Smooth muscle cell (in vitro differentiated cells): ENCODE measurements at regions not wholly inside any gene's neighbourhood (a gene's known extent, or its start where the extent isn't known, plus 50 kb on each side); places are given as distances from the start of the nearest gene placed in this dataset.

Experiments used
- DNase-seq: peaks from one replicate; lab custom pipeline; 2025; ENCODE audit not compliant: unreplicated experiment; lab: John Stamatoyannopoulos, UW
- H2AFZ ChIP-seq: fragments of 200-600 bp; sonication (generic); 2 replicates; pipeline ENCODE4 v1.6.0; 2016; ENCODE audit warnings: antibody characterized with exemption, low read depth, mild to moderate bottlenecking
- H3F3A ChIP-seq: fragments of 200-600 bp; sonication (generic); 2 replicates; pipeline ENCODE4 v1.6.0; 2017; ENCODE audit warnings: antibody characterized with exemption, low read depth
- H3K27ac ChIP-seq: fragments of 200-600 bp; sonication (generic); 2 replicates; pipeline ENCODE4 v1.5.1; 2016; ENCODE audit warnings: low read depth, mild to moderate bottlenecking
- H3K27me3 ChIP-seq: fragments of 200-600 bp; sonication (generic); 2 replicates; pipeline ENCODE4 v1.6.1; 2016; ENCODE audit warnings: low read depth, mild to moderate bottlenecking
- H3K36me3 ChIP-seq: fragments of 200-600 bp; sonication (generic); 2 replicates; pipeline ENCODE4 v1.5.1; 2016; ENCODE audit warnings: low read depth
- H3K4me1 ChIP-seq: fragments of 200-600 bp; sonication (generic); 2 replicates; pipeline ENCODE4 v1.5.1; 2016; ENCODE audit warnings: low read depth
- H3K4me2 ChIP-seq: fragments of 200-600 bp; sonication (generic); 2 replicates; pipeline ENCODE4 v1.6.0; 2016; ENCODE audit warnings: mild to moderate bottlenecking
- H3K4me3 ChIP-seq: fragments of 200-600 bp; sonication (generic); 2 replicates; pipeline ENCODE4 v1.5.1; 2016; ENCODE audit warnings: mild to moderate bottlenecking
- H3K79me2 ChIP-seq: fragments of 200-600 bp; sonication (generic); 2 replicates; pipeline ENCODE4 v1.6.0; 2016; ENCODE audit warnings: low read depth, mild to moderate bottlenecking
- H3K9ac ChIP-seq: fragments of 200-600 bp; sonication (generic); 2 replicates; pipeline ENCODE4 v1.6.0; 2016; ENCODE audit warnings: low read depth
- H3K9me3 ChIP-seq: fragments of 200-600 bp; sonication (generic); replicated peaks from 2 replicates; pipeline ENCODE4 v1.5.1; 2016; ENCODE audit warnings: low read depth
- H4K20me1 ChIP-seq: fragments of 200-600 bp; sonication (generic); 2 replicates; pipeline ENCODE4 v1.6.0; 2016; ENCODE audit warnings: low read depth
- WGBS: methylation state at CpG from one replicate; pipeline ENCODE4 v1.1.7; 2016; ENCODE audit warnings: low lambda C conversion rate; 5-methylcytosine and 5-hydroxymethylcytosine counted together
- TF ChIP-seq, protein P1 (sequence below): fragments of 200-600 bp; sonication (generic); IDR thresholded peaks from 2 replicates; pipeline ENCODE4 v1.5.1; 2017; ENCODE audit warnings: borderline replicate concordance, mild to moderate bottlenecking, antibody characterized with exemption; ENCODE audit not compliant: insufficient read depth, poor library complexity, severe bottlenecking

DNA sequence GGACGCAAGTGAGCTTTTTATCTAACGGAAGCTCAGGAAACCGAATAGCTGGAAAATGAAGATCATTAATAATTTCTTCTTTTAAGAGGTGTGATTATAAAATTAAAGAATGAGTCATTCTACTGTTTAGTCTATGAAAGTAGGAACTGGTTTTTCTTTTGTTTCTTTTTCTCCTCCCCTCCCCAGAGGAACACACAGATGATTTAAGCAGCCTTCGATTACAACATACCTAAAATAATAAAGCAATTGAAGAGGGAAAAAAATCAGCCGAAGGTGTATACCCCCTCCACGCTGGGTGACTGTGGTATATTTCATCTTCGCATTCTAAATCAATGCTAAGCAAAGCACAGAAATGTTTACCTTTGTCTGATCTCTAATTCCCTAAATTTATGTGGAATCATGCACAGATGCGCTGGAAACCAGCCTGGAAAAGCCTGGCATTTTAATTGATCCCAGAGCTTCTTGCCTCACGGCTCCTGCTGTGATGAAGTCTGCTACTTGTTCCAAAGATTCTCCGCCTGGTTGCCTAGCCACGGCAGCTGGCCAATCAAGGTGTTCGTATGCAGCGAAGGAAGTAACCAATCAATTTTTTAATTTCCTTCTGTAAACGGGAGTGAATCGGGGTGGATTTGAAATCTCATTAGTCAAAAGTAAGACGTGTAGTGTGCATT, 133.9 kb downstream of the FANCF start:
- H3K9me3 ChIP-seq = no peaks in the 10 kb centered on the region
- H3K27me3 ChIP-seq = no peaks in the 10 kb centered on the region
- no peaks in the 10 kb centered on the region for H3F3A ChIP-seq
- 77% methylated on average over 16 of the region's 16 CpGs for WGBS
- no peaks in the 10 kb centered on the region for H4K20me1 ChIP-seq
- H3K4me3 ChIP-seq = no peak overlapping the region
- H3K27ac ChIP-seq = no peak overlapping the region
- no peak overlapping the region for H3K4me2 ChIP-seq
- no peak for DNase-seq
- H2AFZ ChIP-seq = no peak overlapping the region
- H3K36me3 ChIP-seq = no peaks in the 10 kb centered on the region
- no peaks in the 10 kb centered on the region for H3K79me2 ChIP-seq
- no peaks in the 10 kb centered on the region for H3K4me1 ChIP-seq
- TF ChIP-seq, protein P1, sequence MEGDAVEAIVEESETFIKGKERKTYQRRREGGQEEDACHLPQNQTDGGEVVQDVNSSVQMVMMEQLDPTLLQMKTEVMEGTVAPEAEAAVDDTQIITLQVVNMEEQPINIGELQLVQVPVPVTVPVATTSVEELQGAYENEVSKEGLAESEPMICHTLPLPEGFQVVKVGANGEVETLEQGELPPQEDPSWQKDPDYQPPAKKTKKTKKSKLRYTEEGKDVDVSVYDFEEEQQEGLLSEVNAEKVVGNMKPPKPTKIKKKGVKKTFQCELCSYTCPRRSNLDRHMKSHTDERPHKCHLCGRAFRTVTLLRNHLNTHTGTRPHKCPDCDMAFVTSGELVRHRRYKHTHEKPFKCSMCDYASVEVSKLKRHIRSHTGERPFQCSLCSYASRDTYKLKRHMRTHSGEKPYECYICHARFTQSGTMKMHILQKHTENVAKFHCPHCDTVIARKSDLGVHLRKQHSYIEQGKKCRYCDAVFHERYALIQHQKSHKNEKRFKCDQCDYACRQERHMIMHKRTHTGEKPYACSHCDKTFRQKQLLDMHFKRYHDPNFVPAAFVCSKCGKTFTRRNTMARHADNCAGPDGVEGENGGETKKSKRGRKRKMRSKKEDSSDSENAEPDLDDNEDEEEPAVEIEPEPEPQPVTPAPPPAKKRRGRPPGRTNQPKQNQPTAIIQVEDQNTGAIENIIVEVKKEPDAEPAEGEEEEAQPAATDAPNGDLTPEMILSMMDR = no peak
- no peak overlapping the region for H3K9ac ChIP-seq

DNA sequence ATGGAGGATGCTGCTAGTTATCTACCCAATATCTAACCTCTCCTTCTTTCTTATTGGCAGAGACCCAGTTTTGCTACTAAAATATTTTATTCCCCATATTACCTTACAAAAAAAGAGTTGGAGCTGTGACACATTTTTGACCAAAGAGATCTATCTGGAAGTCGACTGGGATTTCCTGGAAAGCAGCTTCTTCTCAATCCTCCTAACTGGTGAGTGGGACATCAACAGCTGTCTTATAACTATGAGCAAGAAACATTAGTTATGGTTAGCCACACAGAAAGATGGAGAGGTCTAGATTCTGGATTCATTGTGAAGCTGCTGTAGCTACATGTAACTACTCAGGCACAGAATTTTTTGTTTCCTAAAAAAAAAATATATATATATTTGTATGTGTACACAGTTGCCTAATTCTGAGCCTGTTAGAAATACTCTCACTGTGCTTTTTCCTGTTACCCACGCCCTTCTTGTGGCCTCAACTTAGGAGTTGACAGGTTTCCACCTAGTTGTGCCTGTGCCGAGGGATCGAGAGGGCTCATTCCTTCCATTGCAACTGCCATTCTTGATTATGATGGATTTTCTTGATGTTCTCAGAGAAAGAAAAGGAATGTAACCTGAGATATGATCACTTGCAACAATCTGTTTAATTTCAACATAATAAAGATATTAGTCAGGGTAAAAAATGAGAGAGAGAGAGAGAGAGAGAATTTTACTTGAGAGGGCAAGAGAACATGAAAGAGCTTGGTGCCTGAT, 142.0 kb downstream of the SLC17A6 start:
- no peaks in the 10 kb centered on the region for H3K36me3 ChIP-seq
- H3K4me2 ChIP-seq = no peak overlapping the region
- no peaks in the 10 kb centered on the region for H4K20me1 ChIP-seq
- DNase-seq = no peak
- H3K27me3 ChIP-seq = no peaks in the 10 kb centered on the region
- H3K27ac ChIP-seq = no peak overlapping the region
- no peak overlapping the region for H3K9ac ChIP-seq
- no peaks in the 10 kb centered on the region for H3K4me1 ChIP-seq
- H3K79me2 ChIP-seq = no peaks in the 10 kb centered on the region
- 81% methylated on average over 4 of the region's 4 CpGs for WGBS
- TF ChIP-seq, protein P1 = no peak
- H3F3A ChIP-seq = no peaks in the 10 kb centered on the region
- H3K4me3 ChIP-seq = no peak overlapping the region
- H3K9me3 ChIP-seq = no peaks in the 10 kb centered on the region
- H2AFZ ChIP-seq = no peak overlapping the region

DNA sequence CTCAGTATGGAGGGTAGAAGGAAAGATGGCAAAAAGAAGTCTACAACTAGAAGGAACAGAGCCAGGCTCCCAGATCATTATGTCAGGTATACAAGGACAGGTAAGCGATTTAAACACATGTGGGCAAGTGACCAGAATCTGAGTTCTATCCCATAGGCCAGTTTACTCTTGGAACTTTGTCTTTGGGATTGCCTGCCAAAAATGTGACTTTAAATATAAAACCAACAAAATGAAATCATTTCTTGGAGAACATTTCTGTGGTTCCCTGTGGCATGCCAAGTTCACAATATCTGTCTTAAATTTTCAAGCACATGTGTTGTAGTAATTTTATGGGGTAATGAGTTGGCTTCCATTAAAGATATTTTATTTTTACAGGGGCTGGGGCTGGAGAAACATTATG, 141.0 kb downstream of the SLC17A6 start:
- no peak overlapping the region for H3K4me2 ChIP-seq
- H3K79me2 ChIP-seq = no peaks in the 10 kb centered on the region
- no peaks in the 10 kb centered on the region for H3K9me3 ChIP-seq
- no peaks in the 10 kb centered on the region for H3K4me1 ChIP-seq
- no peak overlapping the region for H3K27ac ChIP-seq
- H2AFZ ChIP-seq = no peak overlapping the region
- H4K20me1 ChIP-seq = no peaks in the 10 kb centered on the region
- H3K36me3 ChIP-seq = no peaks in the 10 kb centered on the region
- no peaks in the 10 kb centered on the region for H3K27me3 ChIP-seq
- no peak overlapping the region for H3K4me3 ChIP-seq
- 80% methylated on average over 1 of the region's 1 CpG for WGBS
- DNase-seq = no peak
- no peaks in the 10 kb centered on the region for H3F3A ChIP-seq
- TF ChIP-seq, protein P1 = no peak
- no peak overlapping the region for H3K9ac ChIP-seq
